ENCODE measurements at regions not wholly inside any gene's neighbourhood (a gene's known extent, or its start where the extent isn't known, plus 50 kb on each side); places are given as distances from the start of the nearest gene placed in this dataset.
A peak's percentile ranks its signal among the peaks of the same experiment; 100 is the strongest.
"Not testable (repeated sequence)": the region's sequence is repeated elsewhere in the genome, so short reads cannot be mapped to it uniquely, and the experiment has no call there.

GRCh38 chr1:101371259-101371658 is 134.4 kb downstream of the S1PR1 start:
- peak overlapping the region; percentile 18 for H3K27ac Mint-ChIP-seq
- H3K9me3 Mint-ChIP-seq (ENCODE audit: low read depth): peaks cover 6% of the 10 kb centered on the region
- H3K4me1 Mint-ChIP-seq (ENCODE audit: low read depth): peaks cover 10% of the 10 kb centered on the region
- H3K4me3 Mint-ChIP-seq: no peak overlapping the region
- no peaks in the 10 kb centered on the region for H3K27me3 Mint-ChIP-seq
- H3K36me3 Mint-ChIP-seq: peaks cover 6% of the 10 kb centered on the region

GRCh38 chr1:101373570-101373969 is 136.8 kb downstream of the S1PR1 start:
- H3K27me3 Mint-ChIP-seq: no peaks in the 10 kb centered on the region
- H3K4me1 Mint-ChIP-seq (ENCODE audit: low read depth): peaks cover 10% of the 10 kb centered on the region
- no peak overlapping the region for H3K27ac Mint-ChIP-seq
- H3K36me3 Mint-ChIP-seq: peaks cover 7% of the 10 kb centered on the region
- H3K4me3 Mint-ChIP-seq: no peak overlapping the region
- peaks cover 6% of the 10 kb centered on the region for H3K9me3 Mint-ChIP-seq (ENCODE audit: low read depth)

GRCh38 chr1:101375448-101375847 is 138.6 kb downstream of the S1PR1 start:
- H3K27ac Mint-ChIP-seq; H3K4me3 Mint-ChIP-seq; H3K36me3 Mint-ChIP-seq; H3K27me3 Mint-ChIP-seq; H3K9me3 Mint-ChIP-seq (ENCODE audit: low read depth): not testable (repeated sequence)
- H3K4me1 Mint-ChIP-seq (ENCODE audit: low read depth): peaks cover 16% of the 10 kb centered on the region

- H3K9me3 Mint-ChIP-seq (ENCODE audit: low read depth): peaks cover 6% of the 10 kb centered on the region
- H3K36me3 Mint-ChIP-seq: peaks cover 8% of the 10 kb centered on the region
- H3K4me3 Mint-ChIP-seq: no peak overlapping the region
- H3K27ac Mint-ChIP-seq: no peak overlapping the region
- H3K4me1 Mint-ChIP-seq (ENCODE audit: low read depth): peaks cover 10% of the 10 kb centered on the region
- no peaks in the 10 kb centered on the region for H3K27me3 Mint-ChIP-seq
Measured at GRCh38 chr1:101376121-101377083, 139.6 kb downstream of the S1PR1 start.

- Mint-ChIP-seq H3K27me3 (no peaks in the 10 kb centered on the region), H3K9me3 (ENCODE audit: low read depth) (peaks cover 6% of the 10 kb centered on the region), H3K4me1 (ENCODE audit: low read depth) (peaks cover 6% of the 10 kb centered on the region), H3K27ac (no peak overlapping the region), H3K4me3 (no peak overlapping the region), H3K36me3 (peaks cover 8% of the 10 kb centered on the region)
Measured at GRCh38 chr1:101377084-101377835, 140.4 kb downstream of the S1PR1 start.

GRCh38 chr1:101379037-101379436 is 142.2 kb downstream of the S1PR1 start:
- Mint-ChIP-seq H3K27me3 (no peaks in the 10 kb centered on the region), H3K4me1 (ENCODE audit: low read depth) (peaks cover 6% of the 10 kb centered on the region), H3K4me3 (no peak overlapping the region), H3K9me3 (ENCODE audit: low read depth) (no peaks in the 10 kb centered on the region), H3K27ac (no peak overlapping the region), H3K36me3 (peaks cover 2% of the 10 kb centered on the region)

GRCh38 chr1:101379950-101380349 is 143.1 kb downstream of the S1PR1 start:
- peaks cover 2% of the 10 kb centered on the region for H3K36me3 Mint-ChIP-seq
- H3K27me3 Mint-ChIP-seq: no peaks in the 10 kb centered on the region
- H3K27ac Mint-ChIP-seq: no peak overlapping the region
- no peaks in the 10 kb centered on the region for H3K9me3 Mint-ChIP-seq (ENCODE audit: low read depth)
- no peak overlapping the region for H3K4me3 Mint-ChIP-seq
- H3K4me1 Mint-ChIP-seq (ENCODE audit: low read depth): peaks cover 6% of the 10 kb centered on the region

GRCh38 chr1:101382135-101382534 is 145.3 kb downstream of the S1PR1 start:
- Mint-ChIP-seq H3K4me1 (ENCODE audit: low read depth) (peaks cover 6% of the 10 kb centered on the region), H3K27ac (no peak overlapping the region), H3K9me3 (ENCODE audit: low read depth) (no peaks in the 10 kb centered on the region), H3K27me3 (no peaks in the 10 kb centered on the region), H3K4me3 (no peak overlapping the region), H3K36me3 (peaks cover 9% of the 10 kb centered on the region)

- Mint-ChIP-seq H3K36me3 (peaks cover 13% of the 10 kb centered on the region), H3K4me1 (ENCODE audit: low read depth) (peaks cover 4% of the 10 kb centered on the region), H3K27me3 (no peaks in the 10 kb centered on the region), H3K4me3 (no peak overlapping the region), H3K27ac (no peak overlapping the region), H3K9me3 (ENCODE audit: low read depth) (peaks cover 7% of the 10 kb centered on the region)
Measured at GRCh38 chr1:101388904-101389546, 152.2 kb downstream of the S1PR1 start.

- no peaks in the 10 kb centered on the region for H3K27me3 Mint-ChIP-seq
- H3K4me1 Mint-ChIP-seq (ENCODE audit: low read depth): peaks cover 4% of the 10 kb centered on the region
- H3K36me3 Mint-ChIP-seq: peaks cover 13% of the 10 kb centered on the region
- H3K27ac Mint-ChIP-seq: no peak overlapping the region
- H3K9me3 Mint-ChIP-seq (ENCODE audit: low read depth): peaks cover 7% of the 10 kb centered on the region
- H3K4me3 Mint-ChIP-seq: no peak overlapping the region
Measured at GRCh38 chr1:101389547-101389929, 152.7 kb downstream of the S1PR1 start.

- H3K4me3 Mint-ChIP-seq: no peak overlapping the region
- H3K36me3 Mint-ChIP-seq: peaks cover 5% of the 10 kb centered on the region
- no peak overlapping the region for H3K27ac Mint-ChIP-seq
- peaks cover 4% of the 10 kb centered on the region for H3K4me1 Mint-ChIP-seq (ENCODE audit: low read depth)
- peaks cover 2% of the 10 kb centered on the region for H3K27me3 Mint-ChIP-seq
- H3K9me3 Mint-ChIP-seq (ENCODE audit: low read depth): peaks cover 7% of the 10 kb centered on the region
Measured at GRCh38 chr1:101392552-101392951, 155.7 kb downstream of the S1PR1 start.

- H3K4me1 Mint-ChIP-seq (ENCODE audit: low read depth): peaks cover 4% of the 10 kb centered on the region
- no peaks in the 10 kb centered on the region for H3K36me3 Mint-ChIP-seq
- no peak overlapping the region for H3K27ac Mint-ChIP-seq
- H3K4me3 Mint-ChIP-seq: no peak overlapping the region
- no peaks in the 10 kb centered on the region for H3K9me3 Mint-ChIP-seq (ENCODE audit: low read depth)
- peaks cover 2% of the 10 kb centered on the region for H3K27me3 Mint-ChIP-seq
Measured at GRCh38 chr1:101394041-101394440, 157.2 kb downstream of the S1PR1 start.

- no peaks in the 10 kb centered on the region for H3K9me3 Mint-ChIP-seq (ENCODE audit: low read depth)
Measured at GRCh38 chr1:101399222-101399621, 162.4 kb downstream of the S1PR1 start.

GRCh38 chr1:101406271-101406670 is 169.5 kb downstream of the S1PR1 start:
- peaks cover 5% of the 10 kb centered on the region for H3K4me1 Mint-ChIP-seq (ENCODE audit: low read depth)
- H3K27ac Mint-ChIP-seq: no peak overlapping the region
- no peaks in the 10 kb centered on the region for H3K36me3 Mint-ChIP-seq

More at GRCh38 chr1:101399222-101399621, 162.4 kb downstream of the S1PR1 start:
- Mint-ChIP-seq H3K27ac (no peak overlapping the region), H3K4me1 (ENCODE audit: low read depth) (no peaks in the 10 kb centered on the region), H3K36me3 (no peaks in the 10 kb centered on the region), H3K27me3 (peaks cover 4% of the 10 kb centered on the region), H3K4me3 (no peak overlapping the region)

GRCh38 chr1:101406681-101407080 is 169.9 kb downstream of the S1PR1 start:
- Mint-ChIP-seq H3K27me3 (peaks cover 3% of the 10 kb centered on the region), H3K4me3 (no peak overlapping the region), H3K9me3 (ENCODE audit: low read depth) (no peaks in the 10 kb centered on the region), H3K36me3 (no peaks in the 10 kb centered on the region), H3K27ac (no peak overlapping the region), H3K4me1 (ENCODE audit: low read depth) (peaks cover 5% of the 10 kb centered on the region)

More at GRCh38 chr1:101406271-101406670, 169.5 kb downstream of the S1PR1 start:
- H3K9me3 Mint-ChIP-seq (ENCODE audit: low read depth): no peaks in the 10 kb centered on the region
- no peak overlapping the region for H3K4me3 Mint-ChIP-seq
- H3K27me3 Mint-ChIP-seq: peaks cover 3% of the 10 kb centered on the region

All from activated naive CD8-positive, alpha-beta T cell (primary cell).